ENCODE measurements at regions not wholly inside any gene's neighbourhood (a gene's known extent, or its start where the extent isn't known, plus 50 kb on each side); places are given as distances from the start of the nearest gene placed in this dataset.

DNA sequence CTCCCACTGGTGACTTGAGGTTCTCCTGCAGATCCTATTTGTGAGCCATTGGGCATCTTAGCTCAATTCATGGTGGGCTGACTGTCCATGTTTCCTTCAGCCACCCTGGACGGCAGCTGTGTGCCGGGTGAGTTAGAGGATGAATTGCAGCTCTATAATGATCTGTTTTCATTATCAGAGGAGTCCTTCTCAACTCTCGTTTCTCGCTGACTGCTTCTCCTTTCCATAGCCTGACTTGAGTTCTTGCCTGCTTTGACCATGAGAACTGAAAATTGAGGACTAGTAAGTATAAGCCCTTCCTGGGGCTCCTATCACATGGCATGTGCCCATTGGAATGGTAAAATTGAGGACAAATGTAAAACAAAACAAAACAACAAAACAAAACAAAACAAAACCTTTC, 121.8 kb downstream of the CDC42EP3 start:
- DNase-seq: no peak

DNA sequence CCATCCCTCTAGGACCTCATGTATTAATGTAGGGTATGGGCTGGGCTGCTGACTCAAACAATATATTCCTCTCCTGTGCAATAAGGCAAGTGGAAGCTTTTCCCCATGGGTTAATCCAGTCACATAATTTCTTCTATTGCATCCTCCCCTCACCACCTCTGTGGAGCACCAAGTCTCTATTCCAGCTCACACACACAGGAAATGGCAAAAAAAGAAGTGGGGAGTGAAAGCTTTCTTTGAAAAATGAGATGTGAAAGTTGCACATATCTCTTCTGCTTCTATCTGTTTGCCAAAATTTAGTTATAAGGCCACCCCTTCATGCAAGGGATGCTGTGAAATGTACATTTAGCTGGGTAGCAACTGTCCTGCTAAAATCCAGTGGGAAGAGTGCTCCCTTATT, 121.3 kb downstream of the CDC42EP3 start:
- no peak for DNase-seq

DNA sequence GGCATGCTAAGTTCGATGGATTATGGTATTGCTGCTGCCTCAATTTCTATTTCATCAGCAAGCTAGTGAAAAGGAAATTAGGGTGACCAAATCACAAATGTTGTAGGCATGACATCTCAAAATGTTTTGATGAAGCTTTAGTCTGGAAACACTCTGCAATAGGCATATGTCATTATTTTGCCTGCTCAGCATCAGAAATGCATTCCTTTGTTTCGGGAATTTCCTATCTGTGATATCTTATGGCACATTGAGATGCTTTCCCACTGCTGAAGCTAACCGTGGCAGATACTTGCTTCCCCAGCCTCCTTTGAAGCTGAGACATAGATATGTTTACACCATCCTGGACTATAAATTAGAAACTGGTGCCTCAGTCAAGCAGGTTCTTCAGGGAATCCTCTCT, 119.7 kb downstream of the CDC42EP3 start:
- no peak for DNase-seq

DNA sequence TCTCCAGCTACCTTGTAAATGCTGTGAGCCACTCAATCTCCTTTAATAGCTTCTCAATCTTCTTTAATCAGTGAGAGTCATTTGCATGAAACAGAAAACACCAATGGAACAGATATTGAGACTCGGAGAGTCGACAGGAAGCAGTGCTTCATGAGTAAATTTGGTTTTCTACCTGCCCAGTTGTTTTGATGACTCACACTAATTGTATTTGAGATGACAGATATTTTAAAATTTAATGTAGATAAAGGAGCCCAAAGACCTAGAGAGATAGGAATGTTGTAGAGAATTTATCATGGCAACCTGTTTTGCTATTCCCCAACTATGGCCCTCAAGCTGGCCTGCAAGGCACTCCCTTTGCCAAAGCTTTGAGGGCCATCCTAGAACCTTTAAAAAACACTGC, 119.1 kb downstream of the CDC42EP3 start:
- no peak for DNase-seq

DNA sequence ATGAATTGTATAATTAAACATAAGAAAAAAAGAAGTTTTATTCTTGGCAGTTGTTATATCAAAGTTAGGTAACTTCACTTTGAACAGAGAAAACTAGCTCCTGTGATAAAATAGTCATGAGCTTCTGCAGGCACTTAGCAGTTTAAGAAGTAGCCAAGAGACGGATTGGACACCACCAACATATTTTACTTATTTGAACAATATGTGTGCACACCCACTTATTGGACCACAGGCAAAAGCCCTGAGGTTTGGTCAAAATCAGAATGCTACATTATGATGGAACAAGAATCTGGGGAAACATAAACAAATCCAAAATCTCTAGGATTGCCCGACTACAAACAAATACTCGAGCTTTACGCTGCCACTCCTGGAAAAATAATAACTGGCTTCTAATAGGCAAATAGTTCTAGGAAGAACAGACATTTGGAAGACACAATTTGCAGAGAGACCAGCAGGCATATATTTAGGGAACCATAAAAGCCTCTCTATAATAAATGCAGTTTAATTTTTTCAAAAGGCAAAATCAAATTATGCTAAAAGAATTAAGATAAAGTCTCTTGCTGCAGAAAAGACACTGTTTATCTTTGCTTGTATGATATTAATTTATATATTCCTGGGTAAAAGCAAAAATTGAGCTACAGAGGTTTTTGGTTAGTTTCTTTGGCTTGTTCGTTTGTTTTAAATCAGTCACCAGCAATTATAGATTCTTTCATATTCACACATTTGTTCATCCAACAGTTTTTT, 117.9 kb downstream of the CDC42EP3 start:
- DNase-seq: no peak

DNA sequence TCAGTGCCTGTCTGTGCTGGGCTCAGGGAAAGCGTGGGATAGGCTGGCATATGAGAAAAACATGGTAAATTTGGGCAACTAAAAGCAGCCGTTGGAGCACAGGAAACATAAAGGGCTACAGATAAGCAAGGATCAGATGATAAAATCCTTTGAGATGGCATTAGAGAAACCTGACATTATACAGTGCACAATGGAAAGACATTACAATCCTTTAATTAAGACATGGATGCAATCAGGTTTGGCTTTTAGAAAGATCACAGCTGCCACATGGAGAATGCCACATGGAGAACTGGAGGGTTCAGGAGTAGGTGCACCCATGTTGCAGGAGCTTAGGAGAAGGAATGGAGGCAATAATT, 117.3 kb downstream of the CDC42EP3 start:
- no peak for DNase-seq

DNA sequence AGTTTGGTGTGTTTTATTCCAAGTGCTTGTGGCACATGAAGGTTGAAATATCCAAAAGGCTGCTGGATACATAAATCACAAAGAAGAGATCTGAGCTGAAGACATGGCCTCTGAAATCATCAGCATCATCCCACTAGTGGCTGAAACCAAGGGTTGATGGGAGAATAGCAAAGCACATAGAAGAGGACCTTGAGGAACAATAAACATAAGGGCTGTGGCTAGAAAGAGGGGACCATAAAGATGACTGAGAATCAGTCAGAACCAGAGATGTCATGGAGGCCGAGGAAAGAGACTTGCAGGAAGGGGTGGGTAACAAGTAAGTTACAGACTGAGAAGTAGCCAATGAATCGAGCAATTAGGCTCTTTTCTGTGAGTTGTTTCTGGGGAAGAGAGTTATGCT, 116.8 kb downstream of the CDC42EP3 start:
- no peak for DNase-seq

DNA sequence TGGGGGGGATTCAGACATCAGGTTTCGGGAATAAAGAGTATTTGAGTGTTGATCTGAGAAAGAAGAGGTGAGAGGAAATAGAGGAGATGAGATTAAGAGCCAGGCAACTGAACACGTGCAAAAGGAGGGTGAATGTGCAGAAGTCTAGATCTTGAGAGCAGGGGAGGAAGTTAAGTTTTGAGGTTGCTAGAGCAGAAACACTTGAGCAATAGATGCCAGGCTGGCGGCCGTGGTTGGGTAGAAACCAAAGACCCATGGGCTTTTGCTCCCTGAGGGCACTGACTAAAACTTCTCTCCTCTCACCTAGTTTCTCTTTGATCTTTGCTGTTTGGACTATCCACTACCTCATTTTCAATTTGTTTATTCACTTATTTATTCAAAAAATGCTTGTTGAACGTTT, 116.0 kb downstream of the CDC42EP3 start:
- DNase-seq: no peak

DNA sequence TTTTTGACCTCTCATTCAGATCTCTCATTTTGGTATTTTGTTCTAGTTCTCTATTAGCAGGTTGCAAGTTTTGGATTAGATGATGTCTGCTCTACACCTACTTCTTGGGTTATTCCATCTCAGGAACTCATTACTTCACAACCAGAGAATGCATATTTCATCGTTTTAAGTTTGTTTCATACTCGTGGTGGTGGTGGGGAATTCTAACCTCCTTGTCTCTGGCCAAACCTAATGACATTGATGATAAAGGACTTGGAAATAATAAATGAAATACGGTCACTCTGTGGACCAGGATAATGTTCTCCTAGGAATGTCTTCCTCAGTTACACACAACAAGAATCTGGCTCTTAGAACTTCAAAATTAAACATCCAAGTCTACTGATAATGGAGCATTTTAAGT, 115.2 kb downstream of the CDC42EP3 start:
- no peak for DNase-seq

DNA sequence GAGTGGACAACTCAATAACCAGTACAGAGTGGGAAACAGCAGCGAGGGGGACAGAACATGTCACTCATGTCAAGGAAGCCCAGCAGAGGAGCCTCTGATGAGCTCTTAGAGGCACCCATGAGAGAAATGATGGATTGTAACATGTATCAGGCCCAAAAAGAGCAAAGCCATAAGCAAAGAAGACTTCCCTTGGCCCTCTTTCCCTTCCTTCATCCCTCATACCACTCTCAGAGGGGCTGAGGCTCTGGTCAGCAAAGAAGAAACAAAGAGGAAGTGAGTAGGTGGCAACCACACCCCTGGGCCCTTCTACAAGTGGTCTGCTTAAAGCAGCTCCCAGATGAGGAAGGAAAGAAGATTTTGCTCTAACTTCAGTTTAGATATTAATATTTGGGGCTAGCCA, 112.8 kb downstream of the CDC42EP3 start:
- no peak for DNase-seq

DNA sequence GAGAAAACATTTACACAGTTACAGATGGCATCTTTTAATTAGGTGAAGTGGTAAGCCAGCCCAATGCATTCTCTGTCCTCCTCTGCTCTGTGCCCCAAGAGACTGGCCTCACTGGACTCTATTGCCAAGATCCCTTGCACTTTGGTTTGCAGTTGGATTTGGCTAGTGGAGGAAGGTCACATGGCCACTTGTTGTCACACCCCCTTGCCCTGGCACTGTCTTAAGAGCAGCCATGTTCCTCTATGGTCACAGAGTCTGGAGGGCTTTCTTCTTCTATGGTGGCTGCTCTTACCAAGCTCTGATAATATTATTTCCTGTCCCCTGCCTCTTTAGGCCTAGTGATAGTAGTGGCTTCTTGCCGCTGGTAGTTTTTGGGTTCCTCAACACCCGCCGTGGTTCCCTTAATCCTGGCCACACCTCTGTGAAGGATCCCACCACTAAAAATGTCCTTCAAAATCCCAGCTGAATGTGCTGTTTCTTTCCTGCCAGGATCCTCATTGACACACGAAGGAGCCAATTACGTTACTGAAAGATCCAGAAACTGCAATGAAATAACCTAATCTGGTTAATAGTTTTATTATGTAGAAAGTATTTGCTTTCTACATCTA, 111.1 kb downstream of the CDC42EP3 start:
- peak; percentile 49 to 70 for DNase-seq

DNA sequence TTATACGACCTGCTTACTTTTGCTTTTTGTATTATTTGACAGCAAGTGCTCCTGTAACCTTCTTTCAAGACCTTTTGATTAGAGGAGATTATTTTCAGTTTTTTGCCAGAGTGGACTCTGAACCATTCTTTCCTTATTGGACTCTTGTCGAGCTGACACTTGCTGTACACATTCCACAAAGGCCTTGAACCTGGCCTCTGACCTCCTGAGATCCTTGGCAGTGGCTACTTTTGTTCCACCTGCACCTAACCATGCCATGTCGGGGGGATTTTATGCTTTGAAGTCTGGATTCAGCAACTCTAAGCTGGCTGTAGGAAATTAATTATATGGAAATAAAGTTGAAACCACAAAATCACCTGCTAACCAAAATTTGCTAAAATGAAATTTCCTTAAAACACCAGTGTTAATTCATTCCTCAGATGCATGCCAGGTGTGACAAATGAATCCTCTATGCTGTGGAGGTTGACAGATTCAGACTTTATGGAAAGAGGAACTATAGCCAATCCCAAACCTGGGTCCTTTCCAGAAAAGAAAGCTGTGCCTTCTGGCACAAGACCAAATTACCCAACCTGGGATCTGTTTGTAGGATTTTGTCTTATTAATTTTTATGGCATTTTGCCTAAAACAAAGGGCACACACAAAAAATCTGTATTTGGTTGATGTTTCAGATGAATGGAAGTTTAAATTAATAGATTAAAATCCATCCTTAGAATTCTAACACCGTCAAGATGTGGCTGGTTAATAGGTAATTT, 110.4 kb downstream of the CDC42EP3 start:
- DNase-seq: peak; percentile 71 to 93

DNA sequence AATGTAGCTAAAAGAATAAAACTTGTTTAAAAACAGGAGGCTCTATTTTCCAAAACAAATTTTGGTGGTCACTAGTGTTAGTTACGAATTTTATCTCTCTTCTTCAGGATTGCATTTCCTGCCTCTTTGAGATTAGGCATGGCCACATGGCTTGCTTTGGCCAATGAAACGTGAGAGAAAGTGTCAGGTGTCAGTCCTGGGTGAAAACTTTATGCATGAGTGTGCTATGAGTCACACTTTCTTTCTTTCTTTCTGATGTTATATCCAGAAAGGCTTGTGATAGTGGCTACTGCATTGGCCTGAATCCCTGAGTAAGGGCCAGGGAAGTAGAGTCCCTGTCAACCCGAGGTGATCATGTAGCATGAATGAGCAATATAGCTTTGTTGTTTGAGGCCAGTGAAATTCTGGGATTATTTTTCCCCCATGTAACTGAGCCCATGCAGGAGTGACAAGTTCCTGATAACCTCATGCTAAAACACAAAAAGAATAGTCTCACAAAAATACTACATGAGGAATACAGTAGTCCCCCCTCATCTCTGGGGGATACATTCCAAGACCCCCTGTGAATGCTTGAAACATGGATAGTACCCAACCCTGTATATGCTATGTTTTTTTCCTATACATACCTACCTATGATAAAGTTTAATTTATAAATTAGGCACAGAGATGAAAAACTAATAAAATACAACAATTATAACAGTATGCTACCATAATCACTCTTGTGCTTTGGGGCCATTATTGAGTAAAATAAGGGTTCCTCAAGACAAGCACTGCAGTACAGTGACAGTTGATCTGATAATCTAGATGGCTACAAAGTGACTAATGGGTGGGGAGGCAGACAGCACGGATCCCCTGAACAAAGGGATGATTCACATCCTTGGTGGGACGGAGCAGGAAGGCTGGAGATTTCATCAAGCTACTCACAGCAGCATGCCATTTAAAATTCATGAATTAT, 109.5 kb downstream of the CDC42EP3 start:
- peak; percentile 56 to 79 for DNase-seq

DNA sequence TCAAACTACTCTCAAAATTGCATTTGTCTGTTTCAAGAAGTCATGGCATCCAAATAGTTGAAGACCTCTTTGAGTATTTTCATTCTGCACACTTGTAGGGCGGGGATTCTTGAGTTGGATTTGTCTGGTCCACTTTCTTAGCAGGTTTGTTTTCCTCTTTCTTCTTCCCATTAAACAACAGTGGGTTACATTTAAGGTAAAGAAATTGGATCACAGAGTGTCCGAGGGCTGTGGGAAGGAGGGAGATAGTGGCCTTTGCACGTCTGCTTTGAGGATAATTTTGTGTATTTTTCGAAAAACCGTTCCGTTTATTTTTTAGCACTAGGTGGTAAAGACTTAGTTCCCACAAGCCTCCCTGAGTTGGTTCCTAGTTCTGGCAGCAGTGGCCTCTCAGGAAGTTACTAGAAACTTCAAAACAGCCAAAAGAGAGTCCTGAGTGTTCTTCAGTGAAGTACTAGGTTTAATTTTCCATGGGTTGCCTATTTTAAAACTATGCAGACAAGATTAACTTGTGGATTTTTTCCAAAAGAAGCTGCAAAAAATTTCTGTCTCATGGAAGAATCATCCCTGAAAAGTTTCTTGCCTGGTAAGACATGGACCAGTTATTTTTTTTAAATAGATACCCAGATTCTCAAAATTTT, 107.9 kb downstream of the CDC42EP3 start:
- DNase-seq: no peak

DNA sequence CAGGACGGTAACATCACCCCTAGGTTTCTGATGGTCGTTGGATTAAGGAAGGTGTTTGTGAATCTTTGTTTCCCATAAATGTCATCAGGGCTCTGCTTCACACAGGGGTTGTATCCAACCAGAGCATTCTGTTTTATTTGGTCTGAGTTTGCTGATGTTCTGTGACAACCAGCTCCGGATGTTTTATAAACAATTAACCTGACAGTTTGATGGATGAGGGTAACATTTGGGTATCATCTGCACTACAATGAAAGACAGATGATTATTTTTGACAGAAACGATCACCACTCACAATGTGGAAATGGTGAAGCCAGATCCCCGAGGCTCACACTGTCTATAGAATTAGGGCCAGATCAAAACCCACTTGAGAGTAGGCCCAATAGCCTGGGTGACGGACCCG, 107.1 kb downstream of the CDC42EP3 start:
- no peak for DNase-seq

DNA sequence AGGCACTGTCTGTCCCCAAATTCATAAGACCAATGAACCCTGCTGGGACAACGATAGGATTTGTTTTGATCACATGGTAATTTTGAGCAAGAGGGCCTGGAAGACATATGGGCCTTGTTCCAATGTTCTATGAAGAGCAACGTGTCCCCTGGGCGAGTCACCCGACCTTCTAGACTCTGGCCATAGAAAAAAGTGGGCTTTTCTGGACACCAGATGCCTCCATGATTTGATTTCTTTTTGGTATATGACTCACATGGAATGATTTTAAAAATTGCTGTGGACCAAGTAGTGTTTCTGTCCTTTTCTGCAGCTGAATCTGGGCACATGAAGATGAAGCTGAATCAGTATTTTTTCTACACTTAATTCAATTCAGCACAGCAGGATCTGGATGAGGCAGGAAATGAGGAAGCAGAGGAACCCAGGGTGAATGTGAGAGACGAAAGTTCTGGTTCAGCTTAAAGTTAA, 104.9 kb downstream of the CDC42EP3 start:
- DNase-seq: no peak

DNA sequence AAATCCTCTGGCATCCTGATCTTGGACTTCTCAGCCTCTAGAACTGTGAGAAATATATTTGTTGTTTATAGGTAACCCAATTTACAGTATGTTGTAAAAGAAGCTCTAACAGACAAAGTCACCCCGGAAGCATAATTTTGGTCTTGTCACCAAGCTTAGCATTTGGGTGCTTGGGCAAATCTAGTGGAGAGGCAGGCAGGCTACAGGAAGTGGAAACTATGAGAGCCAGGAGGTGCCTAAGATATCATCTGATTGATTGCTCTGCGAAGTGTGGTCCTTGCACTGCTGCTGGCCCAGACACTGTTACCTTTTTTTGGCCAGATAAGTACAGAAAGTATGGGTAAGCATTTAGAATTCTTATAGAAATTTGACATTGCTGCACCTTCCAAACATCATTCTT, 102.9 kb downstream of the CDC42EP3 start:
- DNase-seq: no peak

DNA sequence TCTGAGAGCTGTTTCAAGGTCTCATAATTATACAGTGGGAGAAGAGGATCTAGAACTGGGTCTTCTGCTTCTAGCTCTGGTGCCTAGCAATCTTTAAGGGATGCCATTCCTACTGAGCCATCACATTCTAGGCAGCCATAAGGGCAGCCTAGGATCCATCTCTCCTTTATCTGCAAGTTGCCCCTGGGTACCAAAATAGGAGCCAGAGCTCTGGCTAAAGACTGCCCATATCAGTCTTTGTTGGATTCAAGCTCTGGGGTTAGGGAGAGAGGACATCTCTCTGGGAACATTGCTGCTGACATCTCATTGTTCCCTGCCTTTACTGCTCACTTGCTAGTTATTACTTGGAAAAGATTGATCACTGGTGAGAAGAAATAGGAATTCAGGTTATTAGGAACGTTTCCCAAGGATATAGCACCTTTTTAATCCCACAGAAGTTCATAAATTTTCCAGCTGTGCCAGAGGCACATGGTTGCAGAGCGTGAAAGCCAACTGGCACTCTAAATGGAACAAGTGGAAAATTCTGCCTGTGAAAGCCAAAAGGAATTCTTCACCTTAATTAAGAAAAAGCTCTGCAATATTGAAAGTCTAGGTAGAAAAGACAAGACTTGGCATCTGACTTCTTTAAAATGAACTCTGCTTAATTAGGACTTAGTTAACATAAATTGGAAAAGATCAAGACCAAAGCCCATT, 102.2 kb downstream of the CDC42EP3 start:
- DNase-seq: no peak

DNA sequence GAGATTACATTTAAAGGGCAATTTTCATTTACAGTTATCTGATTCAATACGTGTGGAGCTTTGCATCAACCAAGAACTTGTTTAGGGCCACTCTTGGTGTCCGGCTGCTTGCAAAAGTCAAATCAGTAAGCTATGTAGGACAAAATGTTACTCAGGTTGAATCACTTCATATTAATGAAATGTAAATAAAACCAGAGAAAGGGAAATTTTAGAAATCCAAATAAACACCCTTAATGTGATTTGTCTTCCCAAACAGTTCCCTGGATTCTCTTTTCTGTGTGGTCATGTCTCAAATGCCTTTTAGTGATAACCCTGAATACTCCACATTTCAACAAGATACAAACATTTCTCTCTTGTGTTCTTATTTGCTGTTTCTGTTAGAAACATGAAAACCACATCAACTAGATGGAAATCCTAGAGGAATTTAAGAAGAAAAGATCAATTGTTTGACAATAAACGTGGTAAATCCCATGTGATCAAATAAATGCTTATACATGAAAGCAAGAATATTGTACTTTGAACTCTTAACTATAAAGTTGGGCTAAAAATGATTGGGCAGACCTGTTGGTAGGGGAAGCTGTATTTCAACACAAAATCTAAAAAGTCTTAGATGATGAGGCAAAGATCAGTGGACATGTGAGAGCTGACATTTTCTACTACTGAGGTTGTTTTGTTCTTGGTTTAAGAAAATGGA, 101.3 kb downstream of the CDC42EP3 start:
- no peak for DNase-seq

DNA sequence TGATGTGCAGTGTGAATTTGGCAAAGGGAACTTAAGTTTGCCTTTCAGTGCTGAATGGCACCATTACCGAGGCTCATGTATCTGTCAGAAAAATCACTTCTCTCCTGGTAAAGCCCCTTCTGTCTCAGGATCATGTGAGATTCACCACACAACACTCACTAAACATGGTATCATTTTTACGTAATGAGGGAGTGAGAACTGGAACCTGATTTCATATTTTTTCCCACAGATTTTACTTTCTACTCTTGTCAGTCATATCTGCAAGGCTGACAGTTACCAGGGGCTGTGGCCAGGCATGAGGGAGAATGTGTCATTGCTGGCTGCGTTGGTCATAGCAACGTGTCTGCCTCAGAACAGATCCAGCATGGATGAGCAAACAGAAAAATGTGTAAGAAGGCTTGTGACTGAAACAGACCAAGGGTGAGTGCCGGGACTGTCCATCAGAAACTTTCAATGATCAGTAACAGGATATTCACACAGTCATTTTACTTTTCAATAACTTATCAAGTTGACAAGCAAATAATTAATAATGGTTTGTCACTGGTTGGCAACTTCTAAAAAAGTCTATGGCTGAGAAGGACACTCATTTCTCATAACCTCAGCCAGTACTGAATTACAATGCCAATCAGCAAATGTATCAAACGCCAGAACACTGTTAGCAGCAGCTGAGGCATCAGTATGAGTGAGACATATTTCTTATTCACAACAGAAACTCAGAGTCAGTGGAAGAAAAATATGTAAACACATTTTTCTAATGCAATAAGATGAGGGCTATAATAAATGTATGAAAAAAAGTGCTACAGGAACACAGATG, 100.5 kb downstream of the CDC42EP3 start:
- no peak for DNase-seq

All from NCI-H446 (cell line).